ENCODE measurements at regions not wholly inside any gene's neighbourhood (a gene's known extent, or its start where the extent isn't known, plus 50 kb on each side); places are given as distances from the start of the nearest gene placed in this dataset.

GRCh38 chr17:6943406-6943805 lies 52.4 kb upstream of the ALOX12 start:
- peaks cover 11% of the 10 kb centered on the region in 2 experiments for H3K4me1 ChIP-seq (replicated peaks in 1 of 2; ENCODE audit: control insufficient read depth in 2 of 2, insufficient read depth in 2 of 2, low read length in 2 of 2)
- no peaks in the 10 kb centered on the region for H3K9me1 ChIP-seq (ENCODE audit: control insufficient read depth, insufficient read depth, low read length)
- no peak overlapping the region; the same call in 1 of the 2 replicates for H2AFZ ChIP-seq (ENCODE audit: low read depth, low read length)
- POLR2A ChIA-PET: no interaction called here
- no peaks in the 10 kb centered on the region for H3K36me3 ChIP-seq (ENCODE audit: control insufficient read depth, insufficient read depth, low read length)
- FAIRE-seq (no peak), ATAC-seq (no peak), DNase-seq (ENCODE audit: extremely low read depth in 1 of 4, low spot score in 3 of 4) (no peak)
- no peak overlapping the region for H3K9ac ChIP-seq (ENCODE audit: insufficient read depth in 1 of 2, low read depth in 2 of 2, low read length in 2 of 2)
- no TSS peak for BruUV-seq (replicated peaks)
- in situ Hi-C loops (cut with MboI) (no loop called here), intact Hi-C loops (cut with micrococcal nuclease) (no loop called here)
- 59% methylated on average over 4 of the region's 4 CpGs for WGBS (ENCODE audit: insufficient coverage, low coverage, missing lambda C conversion rate)
- no peaks in the 10 kb centered on the region for H4K20me1 ChIP-seq (replicated peaks; ENCODE audit: control insufficient read depth, insufficient read depth, low read length)
- no peak overlapping the region for H3K4me3 ChIP-seq
- TF ChIP-seq AFF1 (IDR thresholded peaks at IDR 0.05; ENCODE audit: low read depth in 1 of 2, partially characterized antibody in 2 of 2) (no peak), CBX8 (IDR thresholded peaks at IDR 0.05; ENCODE audit: borderline replicate concordance, extremely low read depth, low read depth, low read length, poor library complexity, severe bottlenecking) (no peak), ZNF384 (IDR thresholded peaks at IDR 0.05; ENCODE audit: low read depth, low read length) (no peak), CC2D1A (IDR thresholded peaks at IDR 0.05) (no peak), ARID3A (IDR thresholded peaks at IDR 0.05; ENCODE audit: borderline replicate concordance, low read depth, low read length) (no peak), NFYB (IDR thresholded peaks at IDR 0.05; ENCODE audit: extremely low read depth, insufficient read length) (no peak), TCF7 (IDR thresholded peaks at IDR 0.05; ENCODE audit: borderline replicate concordance) (no peak)
- no peaks in the 10 kb centered on the region for H3K9me3 ChIP-seq (replicated peaks; ENCODE audit: control insufficient read depth, insufficient read depth, low read depth, low read length)
- CTCF ChIA-PET (ENCODE audit: low intra/inter-chr PET ratio): no interaction called here
- no peak overlapping the region for H3K27ac ChIP-seq (ENCODE audit: extremely low read depth, low read depth, low read length)
- peaks cover 18% of the 10 kb centered on the region for H3K79me2 ChIP-seq (ENCODE audit: control insufficient read depth, insufficient read depth, low read length)
- H3K4me2 ChIP-seq (ENCODE audit: insufficient read depth, low read length): no peak overlapping the region
- no peaks in the 10 kb centered on the region for H3K27me3 ChIP-seq (ENCODE audit: control insufficient read depth in 2 of 2, insufficient read depth in 2 of 2, low read length in 2 of 2)

Measured in K562 (cell line).